Thyroid gland (tissue), 4 donors: ENCODE measurements at regions not wholly inside any gene's neighbourhood (a gene's known extent, or its start where the extent isn't known, plus 50 kb on each side); places are given as distances from the start of the nearest gene placed in this dataset.

Source experiments
- CTCF ChIP-seq, 6 experiments: fragments of 200-600 bp in 3 of 6; fragments of 450-650 bp in 3 of 6; sonication (generic) in 3 of 6; IDR thresholded peaks; one replicate each; pipeline ENCODE4 v1.5.1; 2016 to 2019; ENCODE audit warnings: antibody characterized with exemption in 6 of 6, mild to moderate bottlenecking in 2 of 6, inconsistent platforms in 1 of 6, moderate library complexity in 1 of 6
- POLR2A ChIP-seq, 2 donors: fragments of 450-650 bp; IDR thresholded peaks; one replicate each; pipeline ENCODE4 v1.6.1; 2017; ENCODE audit warnings: antibody characterized with exemption in 2 of 2, mild to moderate bottlenecking in 2 of 2, moderate library complexity in 1 of 2

GRCh38 chr2:120859128-120859527, 123.5 kb downstream of the GLI2 start:
- TF ChIP-seq CTCF (IDR thresholded peaks at IDR 0.05) (no peak), POLR2A (IDR thresholded peaks at IDR 0.05) (no peak)
